SKM-1 treated with dmso at 0.1 percent for 144 hours (cell line): ENCODE measurements at regions not wholly inside any gene's neighbourhood (a gene's known extent, or its start where the extent isn't known, plus 50 kb on each side); places are given as distances from the start of the nearest gene placed in this dataset.
"Not testable (repeated sequence)": the region's sequence is repeated elsewhere in the genome, so short reads cannot be mapped to it uniquely, and the experiment has no call there.

Experiments
- DNase-seq: peaks from one replicate; lab custom pipeline; 2025; ENCODE audit not compliant: unreplicated experiment; lab: John Stamatoyannopoulos, UW

DNA sequence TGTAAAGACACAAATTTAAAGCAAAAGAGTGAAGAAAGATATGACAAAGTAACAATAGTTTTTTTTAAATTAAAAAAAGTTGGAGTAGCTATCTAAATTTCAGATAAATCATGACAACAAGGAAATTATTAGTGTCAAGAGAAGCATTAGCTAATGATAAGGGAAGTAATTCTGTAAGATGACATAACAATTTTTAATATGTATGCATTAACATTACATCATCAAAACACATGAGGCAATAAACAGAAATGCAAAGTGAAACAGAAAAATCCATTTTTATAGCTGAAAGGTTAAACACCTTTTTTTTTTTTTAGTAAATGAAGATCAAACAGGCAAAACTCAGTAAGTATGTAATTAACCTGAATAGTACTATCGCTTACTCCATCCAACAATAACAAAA is 804.9 kb upstream of the PRR20A start:
- no peak for DNase-seq

DNA sequence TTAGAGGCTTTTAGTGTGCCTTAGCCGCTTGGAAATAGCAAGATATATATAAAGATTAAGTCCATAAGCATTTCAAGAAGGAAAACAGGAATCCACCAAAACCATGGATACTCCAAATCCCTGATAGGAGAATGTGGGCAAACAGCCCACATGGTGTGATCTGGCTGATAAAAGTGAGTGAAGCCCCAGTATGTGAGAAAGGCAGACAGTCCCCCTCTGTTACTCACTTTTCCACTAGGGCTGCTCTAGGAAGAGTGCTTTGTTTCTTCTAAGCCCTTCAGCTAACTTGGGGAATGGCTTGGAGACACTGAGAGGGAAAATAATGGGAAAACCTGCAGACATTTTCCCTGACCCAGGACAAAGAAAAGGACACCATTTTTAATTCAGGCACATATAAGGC is 802.3 kb upstream of the PRR20A start:
- no peak for DNase-seq

DNA sequence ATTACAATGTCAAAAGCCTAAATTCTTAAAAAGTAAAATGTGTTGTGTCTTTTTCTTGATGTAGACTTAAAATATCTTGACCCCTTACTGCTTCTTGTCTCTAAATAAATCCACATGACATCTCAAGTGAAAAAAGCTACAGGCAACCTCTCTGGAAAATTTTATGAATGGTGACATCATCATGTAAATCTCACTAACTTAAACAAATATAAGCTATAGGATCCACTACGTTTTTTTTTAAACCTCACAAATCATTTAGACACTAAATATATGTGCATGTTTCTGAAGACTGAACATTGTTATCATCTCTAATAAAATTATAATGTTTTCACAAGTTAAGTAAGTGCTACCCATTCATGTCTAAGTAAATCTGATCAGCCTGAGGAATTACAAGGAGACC is 793.7 kb upstream of the PRR20A start:
- DNase-seq = no peak

DNA sequence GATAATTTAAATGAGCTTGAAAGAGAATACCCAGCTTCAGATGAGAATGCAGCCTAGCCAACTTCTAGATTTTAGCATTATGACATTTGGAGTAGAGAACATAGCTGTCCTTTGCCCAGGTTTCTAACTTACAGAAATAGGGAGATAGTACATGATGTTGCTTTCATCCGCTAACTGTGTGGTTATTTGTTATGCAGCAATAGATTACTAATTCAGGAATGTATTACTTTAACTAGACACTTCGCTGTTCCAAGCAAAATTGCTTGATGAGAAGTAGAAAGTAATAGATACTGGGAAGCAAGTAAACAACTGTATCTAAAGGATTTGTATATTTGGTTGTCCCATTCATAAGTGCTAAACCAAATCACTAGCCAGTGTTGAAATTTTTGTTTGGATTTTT is 790.9 kb upstream of the PRR20A start:
- DNase-seq = no peak

DNA sequence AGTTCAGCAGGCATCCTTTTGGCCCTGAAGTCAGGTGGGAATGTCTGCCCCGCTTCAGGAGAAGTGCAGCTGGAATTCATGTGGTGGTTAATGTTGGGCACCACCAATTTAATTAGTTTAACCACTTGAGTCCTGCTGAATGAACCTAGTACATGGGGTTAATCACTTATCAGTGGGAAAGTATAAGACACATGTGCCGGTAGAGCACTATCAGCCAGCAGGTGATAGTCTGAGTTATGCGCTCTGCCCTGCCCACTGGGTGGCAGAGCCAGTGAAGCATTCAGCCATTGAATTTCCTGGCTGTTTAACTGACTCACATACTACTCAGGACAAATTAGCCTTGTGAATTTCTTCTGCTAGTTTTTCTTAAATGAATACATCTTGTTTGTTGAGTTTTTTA is 789.7 kb upstream of the PRR20A start:
- no peak for DNase-seq

DNA sequence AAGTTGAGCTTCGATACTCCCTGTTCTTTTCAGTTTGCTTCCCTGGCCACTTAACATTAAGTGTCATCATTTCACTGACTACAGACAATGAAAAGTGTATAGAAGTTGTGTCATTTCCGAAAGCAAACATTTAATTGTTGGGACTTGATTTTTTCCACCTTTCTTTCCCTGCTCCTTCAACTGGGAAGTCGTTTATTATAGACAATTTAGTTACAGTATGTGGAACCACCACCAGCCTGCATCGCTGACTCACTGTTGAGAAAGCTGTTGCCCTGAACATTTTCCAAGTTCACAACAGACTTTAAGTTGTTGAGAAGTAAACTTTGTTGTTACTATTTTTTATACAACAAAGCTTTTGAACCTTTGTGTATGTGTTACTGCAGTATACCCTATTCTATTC is 788.4 kb upstream of the PRR20A start:
- DNase-seq = no peak

DNA sequence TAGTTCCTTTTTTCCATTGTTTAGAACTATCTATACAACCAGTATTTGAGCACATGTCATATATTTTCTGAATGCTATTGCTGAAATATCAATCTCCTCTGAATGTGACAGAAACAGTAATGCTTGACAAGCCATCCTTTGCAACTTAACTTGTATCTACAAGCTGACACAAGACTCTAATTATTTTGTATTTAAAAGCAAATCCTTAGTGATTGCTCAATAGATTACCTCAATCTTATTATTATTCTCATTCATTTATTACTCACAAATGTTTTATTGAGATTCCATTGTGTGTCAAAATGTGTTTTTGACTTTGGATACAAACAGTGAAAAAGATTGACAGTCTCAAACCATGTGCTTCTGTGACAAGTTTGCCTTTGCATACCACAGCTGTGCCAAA is 787.8 kb upstream of the PRR20A start:
- DNase-seq = no peak

DNA sequence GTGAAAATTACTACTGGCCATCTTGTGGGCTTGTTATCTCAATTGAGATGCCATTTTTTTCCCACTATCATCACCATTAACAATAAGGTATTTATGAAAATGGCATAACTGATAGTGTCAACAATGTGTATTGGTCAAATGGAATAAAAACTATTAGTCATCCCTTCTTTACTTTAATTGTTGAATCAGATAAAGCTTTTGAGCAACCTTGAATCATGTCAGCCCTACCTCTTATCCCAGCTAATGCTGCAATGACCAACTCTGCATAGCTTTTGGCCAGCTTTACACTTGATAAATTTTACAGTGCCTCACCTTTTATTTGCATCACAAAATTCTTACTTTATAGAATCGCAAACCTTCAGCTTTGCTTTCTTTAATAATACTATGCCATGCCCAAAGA is 784.0 kb upstream of the PRR20A start:
- DNase-seq = no peak

DNA sequence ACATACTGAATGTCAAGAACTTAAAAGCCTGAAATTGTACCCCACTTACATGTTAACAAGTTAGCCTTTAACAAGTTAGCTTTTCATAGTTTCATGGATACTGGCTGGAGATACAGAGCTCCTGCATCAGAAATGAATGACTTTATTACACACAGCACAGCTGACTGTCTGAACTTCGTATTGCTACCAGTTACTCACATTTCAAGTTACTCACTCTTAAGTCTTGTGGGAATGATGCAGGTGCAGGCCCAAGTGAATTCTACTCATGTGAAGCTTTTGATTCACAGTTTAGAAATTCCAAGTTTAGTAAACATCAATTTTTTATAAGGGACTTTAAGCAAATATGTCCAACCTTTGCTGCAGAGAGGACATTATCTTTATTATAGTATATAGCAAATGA is 762.2 kb upstream of the PRR20A start:
- no peak for DNase-seq

DNA sequence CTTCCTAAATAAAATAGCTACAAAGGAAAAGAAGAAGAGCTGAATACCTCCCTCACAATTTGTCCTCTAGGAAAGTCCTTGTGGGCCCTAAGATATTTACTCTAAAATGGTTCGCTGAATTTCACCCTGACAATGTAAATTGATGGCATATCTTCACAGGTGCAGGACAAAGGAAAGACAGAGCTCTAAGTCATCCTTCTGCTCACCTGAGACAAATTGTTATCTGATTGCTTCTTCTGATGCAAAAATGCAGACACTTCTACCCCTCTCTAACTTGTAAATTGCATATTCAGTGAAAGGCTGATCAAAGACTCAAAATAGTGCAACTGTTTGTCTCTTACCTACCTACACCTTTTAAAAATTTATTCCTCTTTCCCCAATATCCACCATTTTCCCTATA is 747.2 kb upstream of the PRR20A start:
- no peak for DNase-seq

DNA sequence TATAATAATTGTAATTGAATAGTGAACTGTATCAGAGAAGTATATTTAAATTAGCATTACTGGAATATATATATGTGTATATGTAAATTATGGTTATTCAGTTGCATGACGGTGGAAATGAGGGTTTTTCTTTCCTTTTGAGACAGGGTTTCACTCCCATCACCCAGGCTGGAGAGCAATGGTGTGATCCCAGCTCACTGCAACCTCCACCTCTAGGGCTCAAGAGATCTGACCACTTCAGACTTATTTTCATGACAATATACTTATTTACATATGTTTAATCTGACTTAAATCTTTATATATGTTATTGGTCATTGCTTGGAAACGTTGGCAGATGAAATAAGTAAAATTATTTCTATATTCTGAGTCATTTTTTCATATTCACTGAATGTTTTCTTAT is 744.4 kb upstream of the PRR20A start:
- DNase-seq = no peak

DNA sequence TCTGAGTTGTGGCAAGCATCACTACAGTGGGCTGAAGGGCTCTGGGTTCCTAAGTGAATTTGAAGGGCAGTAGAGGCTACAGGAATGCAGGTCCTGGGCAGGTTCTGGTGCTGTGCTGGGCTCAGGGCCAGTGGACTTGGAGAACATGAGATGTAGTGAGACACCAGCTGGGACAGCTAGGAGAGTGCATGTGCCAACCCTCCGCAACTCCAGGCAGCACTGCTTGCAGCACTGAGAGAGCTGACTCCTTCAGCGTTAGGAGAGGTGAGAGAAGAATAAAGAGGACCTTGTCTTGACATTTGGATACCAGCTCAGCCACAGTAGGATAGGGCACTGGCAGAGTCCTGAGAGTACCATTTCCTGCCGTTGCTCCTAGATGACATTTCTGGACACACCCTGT is 739.9 kb upstream of the PRR20A start:
- no peak for DNase-seq

DNA sequence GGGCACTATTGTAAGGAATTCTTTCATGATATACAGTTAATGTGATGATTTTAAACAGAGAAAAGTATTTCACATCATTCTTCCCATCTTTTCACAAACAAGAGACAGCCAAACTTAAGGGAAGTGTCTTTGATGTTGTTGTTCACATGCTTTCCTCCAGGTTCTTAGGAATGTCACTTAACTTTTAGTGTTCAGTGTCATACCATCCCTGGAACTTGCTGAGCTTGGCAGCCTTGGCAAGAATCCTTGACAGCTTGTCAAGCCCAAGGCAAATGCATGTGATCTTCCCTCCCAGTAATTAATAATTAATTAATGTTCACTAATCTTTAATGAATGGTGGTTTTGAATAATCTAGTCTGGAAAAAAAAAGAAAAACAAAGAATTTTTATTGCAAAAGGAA is 727.9 kb upstream of the PRR20A start:
- no peak for DNase-seq

DNA sequence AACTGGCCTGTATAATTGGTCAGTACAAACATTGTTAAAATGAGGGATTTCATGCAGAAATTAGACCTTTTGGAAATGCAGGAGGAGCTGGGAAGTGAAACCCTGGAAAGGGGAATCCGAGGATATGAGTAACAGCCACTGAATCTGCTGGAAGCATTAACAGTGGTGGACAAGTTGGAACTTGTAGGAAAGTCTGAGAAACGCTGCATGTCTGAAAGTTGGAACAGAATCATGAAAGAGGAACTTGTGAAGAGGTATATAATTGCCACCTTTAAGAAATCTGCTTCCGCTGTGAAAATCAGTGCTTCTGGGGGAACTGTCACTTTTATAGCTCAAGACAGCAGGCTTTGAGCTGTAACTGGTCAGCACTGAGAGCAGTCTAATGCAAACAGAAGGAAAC is 716.5 kb upstream of the PRR20A start:
- no peak for DNase-seq

DNA sequence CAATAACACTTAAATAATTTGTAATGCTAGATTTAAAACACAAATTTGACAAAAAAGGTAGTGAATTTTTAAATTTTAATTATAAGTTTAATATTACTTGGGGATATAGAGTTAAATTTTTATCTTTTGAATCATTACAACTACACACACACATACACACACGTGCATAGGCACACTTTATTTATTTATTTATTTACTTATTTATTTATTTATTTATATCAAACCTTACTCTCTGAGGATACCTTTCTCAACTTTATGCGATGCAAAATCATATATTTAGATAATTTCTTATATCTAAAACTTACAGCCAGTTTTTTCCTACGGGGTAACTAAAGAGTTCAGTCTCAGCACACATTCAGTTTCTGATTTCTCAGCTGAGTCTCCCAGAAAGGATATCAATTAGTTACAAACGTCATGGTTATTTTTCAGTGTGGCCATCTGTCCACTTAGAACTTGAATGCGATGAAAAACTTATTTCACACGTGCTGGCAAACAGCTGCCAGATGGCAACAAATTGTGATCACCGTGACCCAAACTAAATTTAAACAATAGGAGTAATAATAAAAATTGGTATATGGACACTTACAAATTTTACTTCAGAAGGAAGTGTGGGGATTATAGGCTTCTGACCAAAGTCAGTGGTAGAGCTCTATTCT is 683.1 kb upstream of the PRR20A start:
- DNase-seq = no peak

DNA sequence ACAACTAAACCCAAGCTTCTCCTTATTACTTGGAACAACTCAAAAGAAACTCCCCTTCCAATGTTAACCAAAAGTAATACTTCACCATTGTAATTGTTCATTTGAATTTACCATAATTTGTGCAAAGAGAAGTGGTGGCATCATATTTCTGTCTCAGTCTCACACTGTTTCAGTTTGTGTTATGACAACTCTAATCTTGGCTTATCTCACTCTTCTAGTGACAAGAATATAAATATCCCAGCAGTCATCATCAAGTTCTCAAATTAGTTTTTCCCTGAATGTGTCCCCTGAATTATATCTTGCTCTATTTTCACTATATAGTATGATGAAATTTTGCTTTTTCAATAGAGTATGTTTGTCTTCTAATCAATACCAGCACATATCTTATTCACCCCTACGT is 681.4 kb upstream of the PRR20A start:
- DNase-seq = no peak

DNA sequence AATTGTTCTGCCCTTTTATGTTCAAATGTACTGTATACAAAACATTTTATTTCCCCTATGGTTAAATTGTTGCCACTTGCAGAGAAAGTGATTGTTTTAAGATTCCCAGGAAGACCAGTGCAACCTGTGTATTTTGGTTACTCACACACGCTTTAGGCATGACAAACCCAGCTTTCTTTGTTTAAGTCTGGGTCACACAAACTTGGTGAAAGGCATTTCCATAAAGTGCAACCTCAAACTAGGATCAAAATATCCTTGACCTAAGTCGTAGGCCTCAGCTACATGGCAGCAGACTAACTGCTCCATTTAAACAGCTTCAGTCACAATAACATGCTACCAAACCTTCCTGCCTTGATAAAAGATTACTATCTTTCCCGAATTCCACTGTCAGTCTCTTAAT is 639.0 kb upstream of the PRR20A start:
- DNase-seq = no peak

DNA sequence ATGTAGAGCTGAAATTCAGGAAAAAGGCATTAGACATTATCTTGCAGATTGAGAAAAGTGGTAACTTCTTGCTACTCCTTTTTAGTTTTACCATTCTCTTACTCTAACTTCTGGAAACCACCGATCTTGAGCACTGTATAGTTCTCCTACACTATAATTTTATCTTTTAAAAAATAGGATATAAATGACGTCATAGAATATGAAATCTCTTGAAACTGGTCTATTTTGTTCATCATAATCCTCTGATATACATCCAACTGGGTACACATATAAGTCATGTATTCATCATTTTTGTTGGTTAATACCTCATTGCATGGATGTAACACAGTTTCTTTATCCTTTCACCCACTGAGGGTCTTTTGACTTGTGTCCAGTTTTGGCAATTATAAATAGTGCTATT is 629.9 kb upstream of the PRR20A start:
- DNase-seq = no peak

DNA sequence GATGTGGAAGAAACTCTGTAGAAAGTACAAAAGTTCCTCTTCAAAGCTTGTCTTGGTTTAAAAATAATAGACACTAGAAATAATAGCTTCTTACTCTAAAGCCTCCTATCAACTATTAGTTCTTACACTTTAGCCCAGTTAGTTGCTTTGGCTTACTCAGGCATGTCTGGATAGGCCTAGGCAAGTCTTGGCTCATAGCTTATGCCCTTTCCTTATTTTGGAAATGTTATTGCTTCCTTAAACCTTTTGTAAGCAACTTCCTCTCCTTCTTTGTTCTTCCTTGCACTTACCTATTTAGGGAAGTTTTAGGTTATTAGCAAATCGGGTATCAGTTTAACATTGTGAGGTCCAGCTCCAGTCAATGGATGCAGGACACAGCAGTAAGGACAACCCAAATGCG is 628.4 kb upstream of the PRR20A start:
- not testable (repeated sequence) for DNase-seq

DNA sequence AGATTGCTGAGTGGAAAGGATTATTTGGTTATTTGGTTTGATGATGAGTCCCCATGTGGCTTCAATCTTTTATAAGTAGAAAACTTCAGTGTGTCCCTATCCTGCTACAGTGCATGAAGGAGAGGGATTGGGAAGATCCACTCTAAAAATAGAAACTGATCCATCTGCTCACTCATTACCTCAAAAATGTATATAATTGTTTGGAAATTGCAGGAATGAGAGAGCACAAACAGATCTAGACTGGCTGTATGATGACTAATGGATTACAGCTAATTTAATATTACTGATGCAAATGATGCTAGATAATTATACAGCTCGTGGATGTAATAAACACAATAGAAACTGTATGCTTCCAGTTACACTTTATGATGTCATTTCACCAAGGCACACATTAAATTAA is 625.3 kb upstream of the PRR20A start:
- DNase-seq = no peak

DNA sequence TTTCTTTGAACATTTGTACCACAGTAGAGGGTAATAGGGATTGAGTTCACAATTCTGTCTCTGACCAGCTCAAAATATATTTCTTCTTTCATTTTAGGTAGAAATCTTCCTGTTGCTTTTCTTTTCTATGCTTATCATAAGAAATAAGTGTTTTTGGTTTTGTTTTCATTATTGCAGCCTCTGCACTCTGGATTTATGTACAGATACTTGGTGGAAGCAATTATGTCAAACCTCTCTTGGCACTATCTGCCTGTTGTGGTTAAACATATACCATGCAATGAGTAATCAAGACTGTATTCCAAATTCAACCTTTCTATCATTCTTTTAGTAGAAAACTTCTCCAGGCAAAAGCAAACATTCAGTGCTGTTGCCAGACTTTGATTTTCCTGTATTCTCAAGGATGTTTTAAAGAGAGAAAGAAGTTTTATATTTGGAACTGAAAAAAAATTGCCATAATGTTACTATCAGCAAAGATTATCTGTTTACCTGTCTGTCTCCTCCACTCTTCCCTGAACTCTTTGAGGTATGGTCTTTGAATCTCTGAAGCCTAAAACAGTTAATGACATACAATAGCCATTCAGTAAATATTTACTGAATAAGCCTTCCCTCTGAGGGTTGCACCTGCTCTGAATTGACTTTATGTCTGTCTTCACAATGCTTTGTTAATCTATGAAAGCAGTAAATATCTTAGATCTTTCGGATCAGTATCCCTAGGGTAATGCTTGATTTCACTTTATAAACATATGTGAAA is 612.5 kb upstream of the PRR20A start:
- DNase-seq = no peak

DNA sequence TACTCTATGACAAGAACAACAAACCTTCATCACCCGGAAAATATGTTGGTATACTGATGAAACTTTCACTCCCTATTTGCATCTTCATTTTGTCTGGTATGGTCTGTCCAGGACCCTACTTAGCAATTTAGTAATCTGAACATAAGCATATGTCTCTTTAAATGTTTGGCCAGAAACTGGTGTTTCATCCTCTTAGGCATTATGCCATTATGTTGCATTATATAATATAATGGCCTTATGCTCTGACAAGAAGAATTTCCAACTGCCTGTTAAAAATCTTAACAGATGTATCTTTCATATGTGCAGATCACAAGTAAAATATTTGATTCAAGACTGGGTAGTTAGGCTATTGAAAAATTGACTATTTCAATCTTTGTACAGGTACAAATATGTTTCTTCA is 610.6 kb upstream of the PRR20A start:
- no peak for DNase-seq

DNA sequence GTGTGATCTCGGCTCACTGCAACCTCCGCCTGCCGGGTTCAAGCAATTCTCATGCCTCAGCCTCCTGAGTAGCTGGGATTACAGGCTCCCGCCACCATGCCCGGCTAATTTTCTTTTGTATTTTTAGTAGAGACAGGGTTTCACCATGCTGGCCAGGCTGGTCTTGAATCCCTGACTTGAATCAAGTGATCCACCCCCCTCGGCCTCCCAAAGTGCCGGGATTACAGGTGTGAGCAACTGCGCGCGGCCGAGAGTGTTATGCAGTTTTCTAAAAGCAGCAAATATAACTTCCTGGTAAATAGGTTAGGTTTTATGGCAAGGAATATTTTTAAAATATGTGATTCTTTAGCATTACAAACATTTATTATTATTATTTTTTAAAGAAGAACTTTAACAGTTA is 592.8 kb upstream of the PRR20A start:
- not testable (repeated sequence) for DNase-seq
